Mesothelial cell of epicardium (in vitro differentiated cells): ENCODE measurements at regions not wholly inside any gene's neighbourhood (a gene's known extent, or its start where the extent isn't known, plus 50 kb on each side); places are given as distances from the start of the nearest gene placed in this dataset.

Source experiments
- DNase-seq, 2 experiments: peaks; one replicate each; pipeline ENCODE4 v3.0.0; 2021; ENCODE audit warnings: low spot score in 2 of 2; ENCODE audit not compliant: unreplicated experiment in 2 of 2
- H3K27ac Mint-ChIP-seq: 2 replicates; pipeline ENCODE4 v1.8.0; 2021; ENCODE audit warnings: mixed read lengths
- H3K27me3 Mint-ChIP-seq: 2 replicates; pipeline ENCODE4 v1.8.0; 2021; ENCODE audit warnings: low read depth, mixed read lengths
- H3K36me3 Mint-ChIP-seq: 2 replicates; pipeline ENCODE4 v1.8.0; 2021; ENCODE audit warnings: mixed read lengths
- H3K4me1 Mint-ChIP-seq: 2 replicates; pipeline ENCODE4 v1.8.0; 2021; ENCODE audit warnings: mixed read lengths
- H3K4me3 Mint-ChIP-seq: 2 replicates; pipeline ENCODE4 v1.8.0; 2021; ENCODE audit warnings: mild to moderate bottlenecking, moderate library complexity, mixed read lengths
- H3K9me3 Mint-ChIP-seq: 2 replicates; pipeline ENCODE4 v1.8.0; 2021; ENCODE audit warnings: mixed read lengths
- CTCF ChIP-seq: fragments of 200-600 bp; sonication (generic); IDR thresholded peaks from one replicate; pipeline ENCODE4 v1.5.0; 2021; ENCODE audit warnings: antibody characterized with exemption; ENCODE audit not compliant: unreplicated experiment

GRCh38 chr1:87763483-87763882, 434.8 kb downstream of the LMO4 start:
- Mint-ChIP-seq H3K36me3 (peaks cover 2% of the 10 kb centered on the region), H3K4me3 (no peak overlapping the region), H3K27me3 (no peaks in the 10 kb centered on the region), H3K4me1 (peaks cover 7% of the 10 kb centered on the region), H3K9me3 (peaks cover 13% of the 10 kb centered on the region), H3K27ac (no peak overlapping the region)
- no peak for TF ChIP-seq CTCF
- DNase-seq, result no peak

- no peak for TF ChIP-seq CTCF
- H3K4me1 Mint-ChIP-seq, result peaks cover 4% of the 10 kb centered on the region
- H3K36me3 Mint-ChIP-seq, result peaks cover 2% of the 10 kb centered on the region
- no peak for DNase-seq
- H3K27me3 Mint-ChIP-seq, result no peaks in the 10 kb centered on the region
- H3K4me3 Mint-ChIP-seq, result no peak overlapping the region
- peaks cover 23% of the 10 kb centered on the region for H3K9me3 Mint-ChIP-seq
- no peak overlapping the region for H3K27ac Mint-ChIP-seq
Measured at GRCh38 chr1:87765057-87765680, 436.5 kb downstream of the LMO4 start.

DNA sequence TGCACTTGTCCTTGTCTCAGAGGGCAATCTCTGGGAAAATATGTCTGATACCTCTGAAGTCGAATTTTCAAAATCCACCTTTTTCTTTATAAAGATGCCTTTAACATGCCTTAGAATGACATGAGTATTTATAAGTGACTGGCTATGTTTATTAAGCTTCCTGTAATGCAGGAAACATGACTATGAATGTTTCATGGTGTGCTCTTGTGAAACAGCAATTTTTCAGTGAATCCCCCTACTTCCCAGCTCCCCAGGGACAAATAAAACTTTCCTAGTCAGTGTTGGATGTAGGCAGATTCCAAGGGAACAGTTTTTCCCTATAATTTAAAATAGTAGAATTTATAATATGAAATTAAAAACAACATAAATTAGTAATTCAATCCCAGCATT, 437.0 kb downstream of the LMO4 start:
- Mint-ChIP-seq H3K27me3 (no peaks in the 10 kb centered on the region), H3K27ac (no peak overlapping the region), H3K4me1 (no peaks in the 10 kb centered on the region), H3K9me3 (peaks cover 23% of the 10 kb centered on the region), H3K36me3 (peaks cover 2% of the 10 kb centered on the region), H3K4me3 (no peak overlapping the region)
- DNase-seq, result no peak
- TF ChIP-seq CTCF, result no peak

GRCh38 chr1:87766737-87767136, 438.1 kb downstream of the LMO4 start:
- no peak for DNase-seq
- TF ChIP-seq CTCF, result no peak
- Mint-ChIP-seq H3K9me3 (peaks cover 23% of the 10 kb centered on the region), H3K4me3 (no peak overlapping the region), H3K4me1 (no peaks in the 10 kb centered on the region), H3K36me3 (peaks cover 2% of the 10 kb centered on the region), H3K27me3 (no peaks in the 10 kb centered on the region), H3K27ac (no peak overlapping the region)

- no peak for TF ChIP-seq CTCF
- Mint-ChIP-seq H3K4me1 (peaks cover 9% of the 10 kb centered on the region), H3K4me3 (no peak overlapping the region), H3K36me3 (peaks cover 2% of the 10 kb centered on the region), H3K27me3 (no peaks in the 10 kb centered on the region), H3K27ac (no peak overlapping the region), H3K9me3 (peaks cover 12% of the 10 kb centered on the region)
- no peak for DNase-seq
Measured at GRCh38 chr1:87778896-87779295, 450.2 kb downstream of the LMO4 start.

DNA sequence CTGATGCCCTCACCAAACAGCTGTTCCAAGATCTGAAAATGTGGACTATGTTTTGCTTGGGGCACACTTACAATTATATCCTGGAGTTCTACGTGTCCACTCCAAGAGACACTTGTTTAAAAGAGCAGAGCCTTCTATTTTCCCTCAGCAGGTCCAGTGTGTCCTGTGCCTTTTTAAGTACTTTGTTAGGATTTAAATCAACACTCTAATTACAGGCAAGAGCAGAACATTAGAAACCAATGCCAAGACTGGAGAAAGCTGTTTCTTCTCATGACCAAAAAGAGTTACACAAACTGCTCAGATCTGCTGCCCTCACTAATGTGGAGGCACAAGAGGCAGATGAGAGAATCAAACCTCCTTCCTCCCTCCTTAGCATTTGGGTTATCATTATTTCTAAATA, 452.9 kb downstream of the LMO4 start:
- Mint-ChIP-seq H3K4me1 (peaks cover 27% of the 10 kb centered on the region), H3K36me3 (peaks cover 2% of the 10 kb centered on the region), H3K27ac (no peak overlapping the region), H3K4me3 (no peak overlapping the region), H3K27me3 (no peaks in the 10 kb centered on the region), H3K9me3 (peaks cover 11% of the 10 kb centered on the region)
- TF ChIP-seq CTCF, result no peak
- DNase-seq, result no peak
